Thyroid gland (tissue), 4 donors: ENCODE measurements at regions not wholly inside any gene's neighbourhood (a gene's known extent, or its start where the extent isn't known, plus 50 kb on each side); places are given as distances from the start of the nearest gene placed in this dataset.
"Not testable (repeated sequence)": the region's sequence is repeated elsewhere in the genome, so short reads cannot be mapped to it uniquely, and the experiment has no call there.

ENCODE experiments used
- POLR2A ChIP-seq, 2 donors: fragments of 450-650 bp; IDR thresholded peaks; one replicate each; pipeline ENCODE4 v1.6.1; 2017; ENCODE audit warnings: antibody characterized with exemption in 2 of 2, mild to moderate bottlenecking in 2 of 2, moderate library complexity in 1 of 2
- TF ChIP-seq, protein P1 (sequence below), 6 experiments: fragments of 200-600 bp in 3 of 6; fragments of 450-650 bp in 3 of 6; sonication (generic) in 3 of 6; IDR thresholded peaks; one replicate each; pipeline ENCODE4 v1.5.1; 2016 to 2019; ENCODE audit warnings: antibody characterized with exemption in 6 of 6, mild to moderate bottlenecking in 2 of 6, inconsistent platforms in 1 of 6, moderate library complexity in 1 of 6

DNA sequence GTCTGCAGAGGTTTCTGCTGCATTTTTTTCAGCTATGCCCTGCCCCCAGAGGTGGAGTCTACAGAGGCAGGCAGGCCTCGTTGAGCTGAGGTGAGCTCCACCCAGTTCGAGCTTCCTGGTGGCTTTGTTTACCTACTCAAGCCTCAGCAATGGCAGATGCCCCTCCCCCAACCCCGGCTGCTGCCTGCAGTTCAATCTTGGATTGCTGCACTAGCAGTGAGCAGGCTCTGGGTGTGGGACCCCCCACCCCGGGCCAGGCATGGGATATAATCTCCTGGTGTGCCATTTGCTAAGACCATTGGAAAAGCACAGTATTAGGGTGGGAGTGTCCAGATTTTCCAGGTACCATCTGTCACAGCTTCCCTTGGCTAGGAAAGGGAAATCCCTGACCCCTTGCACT lies 56.2 kb upstream of the HEPH start:
- TF ChIP-seq, protein P1, sequence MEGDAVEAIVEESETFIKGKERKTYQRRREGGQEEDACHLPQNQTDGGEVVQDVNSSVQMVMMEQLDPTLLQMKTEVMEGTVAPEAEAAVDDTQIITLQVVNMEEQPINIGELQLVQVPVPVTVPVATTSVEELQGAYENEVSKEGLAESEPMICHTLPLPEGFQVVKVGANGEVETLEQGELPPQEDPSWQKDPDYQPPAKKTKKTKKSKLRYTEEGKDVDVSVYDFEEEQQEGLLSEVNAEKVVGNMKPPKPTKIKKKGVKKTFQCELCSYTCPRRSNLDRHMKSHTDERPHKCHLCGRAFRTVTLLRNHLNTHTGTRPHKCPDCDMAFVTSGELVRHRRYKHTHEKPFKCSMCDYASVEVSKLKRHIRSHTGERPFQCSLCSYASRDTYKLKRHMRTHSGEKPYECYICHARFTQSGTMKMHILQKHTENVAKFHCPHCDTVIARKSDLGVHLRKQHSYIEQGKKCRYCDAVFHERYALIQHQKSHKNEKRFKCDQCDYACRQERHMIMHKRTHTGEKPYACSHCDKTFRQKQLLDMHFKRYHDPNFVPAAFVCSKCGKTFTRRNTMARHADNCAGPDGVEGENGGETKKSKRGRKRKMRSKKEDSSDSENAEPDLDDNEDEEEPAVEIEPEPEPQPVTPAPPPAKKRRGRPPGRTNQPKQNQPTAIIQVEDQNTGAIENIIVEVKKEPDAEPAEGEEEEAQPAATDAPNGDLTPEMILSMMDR (IDR thresholded peaks at IDR 0.05), result not testable (repeated sequence)
- TF ChIP-seq POLR2A (IDR thresholded peaks at IDR 0.05), result not testable (repeated sequence)
